MM.1S (cell line): ENCODE measurements at regions not wholly inside any gene's neighbourhood (a gene's known extent, or its start where the extent isn't known, plus 50 kb on each side); places are given as distances from the start of the nearest gene placed in this dataset.

Source experiments
- CTCF ChIP-seq: fragments of 300-600 bp; sonication (generic); IDR thresholded peaks from 2 replicates; pipeline ENCODE4 v1.5.1; 2016; ENCODE audit warnings: antibody characterized with exemption, low read length, mixed read lengths
- EZH2 ChIP-seq: fragments of 300-600 bp; sonication (generic); optimal IDR thresholded peaks from 2 replicates; pipeline ENCODE3; 2017; ENCODE audit warnings: low read depth, mild to moderate bottlenecking, antibody characterized with exemption, low read length, mixed read lengths
- EZH2phosphoT487 ChIP-seq: fragments of 300-600 bp; sonication (generic); IDR thresholded peaks from 2 replicates; pipeline ENCODE4 v1.6.1; 2018; ENCODE audit warnings: antibody characterized with exemption, low read length

GRCh38 chr9:17064558-17064957, 70.3 kb upstream of the CNTLN start:
- TF ChIP-seq CTCF (no peak), EZH2 (no peak), EZH2phosphoT487 (no peak)
